HG03565 (cell line): ENCODE measurements at regions not wholly inside any gene's neighbourhood (a gene's known extent, or its start where the extent isn't known, plus 50 kb on each side); places are given as distances from the start of the nearest gene placed in this dataset.

Experiments
- ATAC-seq: cut with Tn5 transposase; IDR thresholded peaks from one replicate; pipeline ENCODE4 v1.9.1; 2021; ENCODE audit warnings: mild to moderate bottlenecking, moderate library complexity; ENCODE audit not compliant: unreplicated experiment

DNA sequence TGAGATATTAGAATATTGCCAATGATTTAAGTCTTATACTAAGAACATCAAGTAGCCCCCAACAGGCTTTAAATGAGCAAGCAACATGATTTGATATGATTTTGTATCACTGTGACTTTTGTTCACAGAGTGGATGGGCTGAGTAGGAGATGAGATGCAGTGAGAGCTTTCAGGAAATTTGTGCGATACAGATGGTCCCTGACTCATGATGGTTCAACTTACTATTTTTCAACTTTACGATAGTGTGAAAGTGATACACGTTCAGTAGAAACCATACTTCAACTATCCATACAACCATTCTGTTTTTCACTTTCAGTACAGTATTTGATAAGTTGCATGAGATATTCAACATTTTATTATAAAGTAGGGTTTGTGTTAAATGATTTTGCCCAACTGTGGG, 78.7 kb upstream of the NWD2 start:
- no peak for ATAC-seq

DNA sequence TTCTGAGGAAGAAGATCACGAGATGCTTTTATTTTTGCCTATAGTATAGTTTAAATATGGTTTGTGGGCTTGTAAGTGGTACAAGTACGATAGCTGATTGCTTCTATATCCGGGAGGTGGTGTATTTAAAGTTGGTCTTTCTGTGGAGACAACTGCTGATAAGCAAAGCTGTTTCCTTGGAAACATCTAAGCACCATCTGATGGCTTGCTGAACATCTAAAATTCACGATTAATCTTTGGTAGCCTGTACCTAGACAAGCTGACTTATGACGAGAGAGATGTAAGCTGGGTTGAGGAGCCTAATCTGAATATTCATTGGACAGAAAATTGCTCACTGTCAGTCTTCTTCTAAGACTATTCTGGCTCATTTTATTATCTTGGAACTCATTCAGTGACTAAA, 74.6 kb upstream of the NWD2 start:
- ATAC-seq: no peak

DNA sequence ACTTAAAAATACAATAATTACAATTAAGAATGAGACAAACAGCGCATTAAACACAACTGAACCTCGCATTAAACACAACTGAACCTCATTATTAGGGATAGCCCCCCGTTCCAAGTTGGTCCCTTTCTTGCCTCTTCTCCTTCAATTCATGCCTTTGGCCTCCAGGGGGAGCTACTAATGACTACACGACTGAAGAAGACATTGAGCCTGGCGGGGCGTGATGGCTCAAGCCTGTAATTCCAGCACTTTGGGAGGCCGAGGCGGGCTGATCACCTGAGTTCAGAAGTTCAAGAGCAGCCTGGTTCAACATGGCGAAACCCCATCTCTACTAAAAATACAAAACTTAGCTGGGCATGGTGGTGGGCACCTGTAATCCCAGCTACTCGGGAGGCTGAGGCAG, 56.4 kb upstream of the NWD2 start:
- ATAC-seq: no peak
